Activated T-cell treated with anti-CD3 and anti-CD28 coated beads, Interleukin-2, amount 50 U/mL, for 48 hours (primary cell): ENCODE measurements at regions not wholly inside any gene's neighbourhood (a gene's known extent, or its start where the extent isn't known, plus 50 kb on each side); places are given as distances from the start of the nearest gene placed in this dataset.

Source experiments
- DNase-seq, 2 experiments: peaks; one replicate each; pipeline ENCODE4 v3.0.0-alpha.2; 2020

DNA sequence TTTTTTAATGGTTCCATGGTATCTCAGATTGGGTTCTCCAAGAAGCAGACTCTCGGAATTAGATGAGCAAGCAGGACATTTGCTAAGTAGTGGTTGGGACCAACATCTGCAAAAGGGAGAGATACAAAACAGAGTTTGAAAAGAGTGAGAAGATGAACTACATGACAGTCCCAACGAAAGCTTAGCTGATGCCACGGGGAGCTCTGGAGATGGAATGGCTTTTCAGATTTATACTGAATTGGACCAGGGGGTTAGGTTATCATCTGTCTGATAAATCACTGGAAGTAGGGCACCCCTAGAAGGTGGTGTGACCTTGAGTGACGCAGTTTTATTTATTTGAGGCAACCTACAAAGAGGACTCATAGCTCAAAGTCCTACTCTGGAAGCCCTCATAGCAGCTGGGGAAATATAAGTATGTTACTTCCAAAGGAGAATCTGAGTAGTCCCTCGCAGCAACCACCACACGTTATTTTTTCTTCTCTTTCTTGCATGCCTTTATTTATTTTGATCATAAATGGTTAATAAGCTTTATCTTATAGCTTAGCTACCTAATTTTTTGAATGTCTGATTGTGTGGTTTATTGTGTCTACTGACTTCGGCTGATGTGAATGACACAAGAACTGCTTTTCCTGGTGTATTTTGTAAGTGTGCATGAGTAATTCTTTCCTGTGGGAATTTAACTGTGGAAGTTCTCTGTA, 815.4 kb downstream of the SQOR start:
- no peak for DNase-seq

DNA sequence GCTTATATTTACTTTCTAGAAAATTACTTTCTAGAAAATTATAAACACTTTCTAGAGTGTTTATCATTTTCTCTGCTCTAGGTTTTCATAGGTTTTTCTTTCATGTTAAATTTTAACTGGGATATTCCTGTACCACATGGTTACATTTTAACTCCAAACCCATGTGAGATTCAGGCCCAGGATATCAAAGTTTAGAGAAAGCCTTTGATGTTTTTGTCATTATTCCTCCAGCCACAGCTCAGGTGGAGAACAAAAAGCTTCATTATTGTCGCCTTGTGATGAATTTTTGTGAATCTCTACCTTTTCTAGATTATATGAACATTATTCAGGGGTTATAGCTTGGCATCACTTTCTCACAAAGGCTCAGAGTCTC, 816.0 kb downstream of the SQOR start:
- no peak for DNase-seq

DNA sequence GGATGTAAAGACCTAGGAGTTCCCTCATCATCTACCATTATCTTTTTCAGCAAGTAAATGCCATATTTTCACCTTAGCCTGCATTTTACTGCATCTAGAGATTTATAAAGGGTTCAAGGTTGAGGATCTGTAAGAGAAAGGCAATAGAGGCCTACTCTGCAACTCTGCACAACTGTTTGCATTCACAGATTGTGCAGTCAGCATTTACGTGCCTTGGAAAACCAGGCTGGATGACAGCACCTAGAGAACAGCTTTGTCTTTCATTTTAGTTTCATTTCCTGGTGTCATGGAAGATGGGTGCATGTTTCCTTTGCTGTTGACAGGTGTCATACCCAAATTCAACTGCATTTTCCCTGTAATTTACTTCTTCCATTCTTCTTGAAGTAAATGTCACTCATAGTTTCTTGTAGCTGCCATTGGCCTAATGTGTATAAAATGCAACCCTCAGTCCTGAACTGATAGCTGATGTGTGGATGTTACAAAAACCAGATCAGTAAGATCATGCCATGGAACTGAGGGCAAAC, 817.5 kb downstream of the SQOR start:
- DNase-seq = no peak

DNA sequence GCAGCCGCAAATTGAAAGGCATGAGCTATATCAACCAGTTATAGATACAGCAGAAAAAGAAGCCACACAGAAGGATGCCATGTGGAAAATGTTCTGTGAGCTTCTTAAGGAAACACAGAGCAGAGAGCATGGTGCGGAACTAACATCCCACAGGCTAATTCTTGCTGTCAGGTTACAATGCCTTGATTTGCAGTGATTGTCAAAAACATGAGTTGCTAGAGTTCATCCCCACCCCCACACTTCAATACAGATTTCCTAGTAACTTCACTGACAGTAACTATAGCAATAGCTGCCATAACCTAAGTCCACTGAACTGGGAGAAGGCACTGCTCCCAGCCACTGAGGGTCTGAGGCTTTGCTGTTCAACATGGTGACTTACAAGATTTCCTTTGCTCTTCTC, 821.6 kb downstream of the SQOR start:
- DNase-seq = no peak

DNA sequence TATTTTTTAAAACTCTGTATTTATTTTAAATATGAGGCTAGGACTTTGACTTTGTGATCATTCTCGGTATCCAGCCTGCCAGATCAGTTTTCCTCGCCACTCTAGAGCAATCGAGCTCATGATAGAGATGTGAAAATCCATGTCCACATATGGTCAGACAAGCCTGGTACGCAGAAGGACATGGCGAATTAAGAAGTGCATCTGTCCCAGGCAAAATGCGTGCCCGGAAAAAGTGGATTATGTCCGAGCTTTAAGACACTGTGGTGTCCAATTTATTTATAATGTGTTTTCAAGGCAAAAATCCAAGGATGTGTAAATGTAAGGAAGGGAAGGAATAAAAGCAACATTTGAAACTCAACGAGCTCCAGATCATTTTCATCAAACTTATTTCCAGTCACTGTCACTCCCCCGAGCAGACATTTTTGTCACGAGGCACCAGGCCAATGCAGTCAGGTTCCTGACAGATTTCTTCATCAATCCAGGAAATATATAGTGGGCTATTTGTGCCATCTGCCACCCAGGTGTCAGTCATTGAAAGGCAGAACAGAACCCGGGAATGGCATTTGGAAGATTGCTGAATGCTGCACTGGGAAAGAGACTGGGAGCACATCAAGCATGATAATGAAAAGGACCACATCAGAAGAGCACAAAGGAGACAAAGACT, 825.7 kb downstream of the SQOR start:
- no peak for DNase-seq

DNA sequence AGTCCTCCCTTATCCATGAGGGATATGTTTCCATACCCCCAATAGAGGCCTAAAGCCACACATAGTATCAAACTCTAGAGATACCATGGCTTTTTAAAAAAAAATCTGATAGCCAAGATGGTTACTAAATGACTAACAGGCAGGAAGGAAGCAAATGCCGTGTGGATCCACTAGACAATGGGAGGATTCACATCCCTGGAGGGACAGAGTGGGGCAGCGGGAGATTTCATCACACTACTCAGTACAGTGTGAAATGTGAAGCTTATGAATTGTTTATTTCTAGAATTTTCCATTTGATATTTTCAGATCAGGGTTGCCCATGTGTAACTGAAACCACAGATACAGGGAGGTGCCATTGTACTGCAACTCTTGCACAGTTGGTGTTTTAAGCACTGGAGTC, 826.6 kb downstream of the SQOR start:
- DNase-seq = no peak

DNA sequence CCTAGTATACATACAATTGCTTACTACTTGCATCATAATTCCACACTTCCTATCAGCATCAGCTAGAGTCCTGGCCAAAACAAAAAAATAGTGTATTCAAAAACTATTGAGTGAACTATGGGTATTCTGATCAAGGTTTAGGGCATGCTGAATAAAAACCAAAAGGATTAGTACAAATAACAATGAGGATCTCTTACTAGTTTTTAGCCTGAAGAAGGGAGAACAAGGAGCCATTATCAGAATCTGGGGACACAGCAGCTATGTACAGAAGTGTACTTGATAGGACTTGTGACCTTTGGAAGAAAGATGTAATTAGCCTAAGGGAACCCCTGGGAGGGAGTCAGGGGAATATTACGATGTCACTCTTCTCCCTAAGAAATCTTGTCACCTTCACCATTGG, 832.2 kb downstream of the SQOR start:
- DNase-seq = no peak

DNA sequence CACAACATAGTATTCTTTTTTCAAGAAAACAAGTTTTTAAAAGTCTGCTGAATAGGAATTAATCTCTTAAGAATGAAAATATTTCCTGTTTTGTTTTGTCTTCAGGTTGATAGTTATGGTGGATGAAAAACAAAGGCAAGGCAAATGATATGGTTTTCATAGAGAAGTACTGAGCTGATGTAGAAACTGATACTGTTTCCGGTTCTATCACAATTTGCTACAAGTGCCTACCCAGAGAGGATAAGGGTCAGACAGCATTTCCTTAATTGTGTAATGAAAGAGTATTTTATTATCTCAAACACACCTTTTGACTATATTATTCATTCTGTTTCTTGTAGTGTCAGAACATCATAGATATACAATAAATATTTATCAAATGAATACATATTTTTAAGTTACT, 836.3 kb downstream of the SQOR start:
- no peak for DNase-seq

DNA sequence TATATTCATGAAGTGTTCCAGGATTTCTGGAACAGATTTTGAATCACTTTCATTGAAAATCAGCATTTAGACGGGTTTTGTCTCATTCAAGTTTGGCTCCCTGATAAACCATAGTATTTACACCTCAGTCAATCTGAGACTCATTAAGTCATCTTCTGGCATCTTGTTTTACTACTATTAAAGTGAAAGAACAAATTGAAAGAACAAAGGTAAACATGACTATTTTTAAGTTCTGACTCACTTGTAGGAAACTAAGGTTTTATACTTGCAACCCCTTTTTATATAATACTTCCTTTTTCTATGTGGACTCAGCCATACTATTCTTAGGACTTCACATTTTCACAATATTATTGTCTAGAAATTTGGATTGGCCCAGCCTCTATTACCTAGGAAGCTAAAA, 854.4 kb downstream of the SQOR start:
- DNase-seq = no peak

DNA sequence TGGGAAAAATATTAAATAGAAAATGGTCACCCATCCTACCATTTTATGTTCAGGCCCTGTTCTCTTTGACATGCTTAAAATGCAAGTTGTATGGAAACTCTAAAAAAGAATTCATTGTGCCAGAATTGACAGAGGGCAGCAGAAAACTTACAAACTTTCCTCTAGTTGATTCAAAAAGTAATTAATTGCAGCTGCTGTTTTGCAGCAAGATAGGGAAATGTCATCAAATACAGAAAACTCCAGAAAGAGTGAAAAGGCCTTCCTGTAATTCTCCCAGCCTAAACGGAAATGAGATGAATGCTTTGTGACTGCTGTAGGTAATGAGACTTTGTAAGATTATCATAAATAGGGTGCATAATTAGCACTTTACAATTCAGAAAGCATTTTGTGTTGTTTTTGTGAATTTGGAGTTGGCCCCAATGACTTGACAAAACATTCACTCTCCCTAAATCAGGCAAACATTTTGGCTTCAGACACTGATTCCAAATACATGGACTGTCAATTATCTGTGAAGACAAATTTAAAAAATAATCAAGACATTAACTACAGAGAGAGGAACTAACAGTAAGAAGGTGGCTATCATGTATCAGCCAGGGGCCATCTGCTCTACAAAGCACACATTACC, 861.8 kb downstream of the SQOR start:
- DNase-seq = no peak

DNA sequence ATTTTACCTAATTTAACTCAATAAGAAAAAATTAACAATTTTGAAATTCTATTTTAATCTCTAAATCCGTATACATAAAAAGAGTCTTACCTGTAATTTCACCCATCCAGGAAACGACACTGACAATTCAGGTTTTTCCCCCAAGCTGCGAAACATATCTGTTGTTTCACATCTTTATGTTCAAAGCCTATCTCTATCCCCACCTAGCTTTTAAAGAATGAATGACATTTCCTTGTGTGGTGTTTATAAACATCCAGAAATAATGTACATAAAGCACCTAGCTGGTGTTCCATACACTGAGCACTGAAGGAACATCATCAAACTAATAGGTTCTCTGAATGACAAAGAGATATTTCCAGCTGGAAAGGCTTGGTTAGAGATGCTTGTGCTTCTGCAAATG, 867.8 kb downstream of the SQOR start:
- no peak for DNase-seq

DNA sequence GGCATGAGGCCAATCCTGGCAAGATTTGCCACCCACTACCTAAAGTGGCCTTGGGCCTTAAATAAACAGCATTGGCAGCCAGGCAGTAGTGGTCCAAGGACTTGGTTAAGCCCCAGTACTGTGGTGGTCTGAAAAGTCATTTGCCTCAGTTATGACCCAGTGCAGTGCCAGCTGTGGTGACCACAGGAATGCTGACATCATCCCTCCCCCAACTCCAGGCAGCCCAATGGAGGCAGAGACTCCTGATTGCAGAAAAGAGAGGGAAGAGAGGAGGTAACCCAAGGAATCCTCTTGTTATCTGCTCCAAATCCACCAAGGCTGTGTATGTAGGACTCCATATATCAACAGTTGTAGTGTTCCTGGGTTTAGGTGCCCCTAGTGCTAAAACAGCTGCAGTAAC, 883.6 kb downstream of the SQOR start:
- DNase-seq = no peak

DNA sequence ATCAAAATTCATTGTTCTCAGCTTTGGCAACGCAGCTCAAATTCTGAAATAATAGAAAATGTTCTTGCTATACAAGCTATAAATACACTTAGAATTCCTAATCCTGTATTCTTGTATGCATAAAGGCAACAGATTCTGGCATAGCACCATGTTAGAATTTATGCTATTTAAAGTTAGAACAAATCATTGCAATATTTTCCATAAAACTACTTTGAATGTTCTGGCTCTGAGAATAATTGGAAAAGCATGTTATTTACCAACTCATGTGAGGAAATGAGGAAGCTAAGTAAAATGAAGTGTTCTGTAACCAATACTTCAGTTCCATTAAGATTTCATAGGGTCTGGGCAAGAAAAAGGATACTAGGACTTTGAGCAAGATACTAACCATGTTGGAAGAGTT, 888.9 kb downstream of the SQOR start:
- DNase-seq = no peak

DNA sequence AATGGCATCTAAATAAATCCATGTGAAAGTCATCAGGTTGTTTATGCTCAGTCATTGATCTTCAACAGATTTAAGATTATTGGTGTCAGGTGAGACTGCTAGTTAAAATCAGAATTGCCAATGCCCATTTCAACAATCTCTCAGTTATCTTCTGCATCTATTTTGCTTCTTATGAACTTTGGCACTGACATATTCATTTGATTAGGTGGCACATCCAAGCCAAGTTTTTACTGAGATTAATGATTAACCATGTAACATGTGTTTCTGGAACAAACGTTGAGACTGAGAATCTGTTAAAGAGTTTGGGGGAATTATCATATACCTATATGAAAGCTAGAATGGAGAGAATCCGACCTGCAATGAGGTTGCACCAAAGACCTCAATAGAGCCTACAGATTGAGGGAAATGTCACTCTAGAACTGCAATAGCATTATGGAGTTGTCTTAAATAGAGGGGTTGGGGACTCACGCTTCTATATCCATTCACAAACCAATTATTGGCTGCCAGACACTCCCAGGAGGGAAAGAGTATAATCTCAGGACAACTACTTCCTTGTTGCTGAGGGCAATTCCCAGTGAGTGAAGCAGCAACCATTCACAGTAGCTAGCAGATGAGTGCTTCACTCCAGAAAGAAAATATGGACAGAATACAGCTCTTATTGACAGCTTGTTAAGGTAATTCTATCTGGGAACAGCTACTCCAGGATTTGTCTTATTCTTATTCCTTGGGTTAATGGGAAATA, 891.3 kb downstream of the SQOR start:
- no peak for DNase-seq

DNA sequence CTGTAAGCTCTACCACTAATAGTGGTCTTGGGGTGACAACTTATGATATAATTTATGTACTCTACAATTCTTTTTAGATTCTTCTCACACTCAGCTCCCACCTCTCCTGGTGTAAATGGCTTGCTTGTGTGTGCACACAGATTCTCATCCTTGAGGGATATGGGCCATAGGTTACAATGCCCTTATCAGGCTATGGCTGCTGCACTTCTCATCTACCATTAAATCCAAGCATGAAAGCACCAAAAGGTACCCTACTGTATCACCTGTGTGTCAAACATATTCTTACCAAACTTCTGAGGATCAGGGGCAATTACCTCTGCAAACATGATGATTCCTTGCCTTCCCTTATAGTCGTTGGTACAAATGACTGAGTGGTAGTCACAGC, 891.9 kb downstream of the SQOR start:
- DNase-seq = no peak

DNA sequence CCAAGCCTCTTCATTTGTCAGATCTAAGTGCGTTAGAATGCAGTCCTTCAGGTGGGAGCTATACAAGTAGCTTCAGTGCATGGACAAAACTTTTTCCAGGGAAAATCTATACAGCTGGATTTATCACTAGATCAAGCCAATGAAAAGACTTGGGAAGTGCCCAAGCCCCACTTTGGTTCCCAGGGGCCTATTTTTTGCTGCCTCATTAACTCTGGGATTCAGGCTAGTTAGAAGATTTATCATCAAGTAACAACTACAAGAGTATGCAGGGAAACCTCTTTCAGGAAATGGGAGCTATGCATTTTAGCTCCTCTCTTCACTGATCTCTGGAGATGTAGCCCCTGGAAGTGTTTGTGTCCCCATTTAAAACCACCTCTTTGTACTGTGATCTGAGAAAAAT, 908.8 kb downstream of the SQOR start:
- DNase-seq = no peak

DNA sequence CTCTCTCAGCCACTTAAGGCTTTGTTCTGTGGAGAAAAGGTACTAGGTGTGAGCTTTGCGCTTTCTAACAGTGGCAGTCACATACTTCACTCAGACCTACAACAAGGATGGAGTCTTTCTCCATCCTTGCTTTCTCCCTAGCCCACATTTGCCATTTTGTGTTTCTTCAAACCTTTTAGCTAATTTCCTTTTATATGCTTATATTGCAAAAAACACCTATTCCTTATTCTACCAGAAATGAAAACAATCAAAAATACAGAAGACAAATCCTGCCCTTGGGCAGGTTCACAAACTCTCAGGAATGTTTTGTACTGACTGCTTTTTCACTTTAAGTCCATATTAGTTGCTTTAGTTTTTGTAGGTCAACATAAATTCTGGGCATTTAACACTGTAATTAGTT, 914.2 kb downstream of the SQOR start:
- DNase-seq = no peak

DNA sequence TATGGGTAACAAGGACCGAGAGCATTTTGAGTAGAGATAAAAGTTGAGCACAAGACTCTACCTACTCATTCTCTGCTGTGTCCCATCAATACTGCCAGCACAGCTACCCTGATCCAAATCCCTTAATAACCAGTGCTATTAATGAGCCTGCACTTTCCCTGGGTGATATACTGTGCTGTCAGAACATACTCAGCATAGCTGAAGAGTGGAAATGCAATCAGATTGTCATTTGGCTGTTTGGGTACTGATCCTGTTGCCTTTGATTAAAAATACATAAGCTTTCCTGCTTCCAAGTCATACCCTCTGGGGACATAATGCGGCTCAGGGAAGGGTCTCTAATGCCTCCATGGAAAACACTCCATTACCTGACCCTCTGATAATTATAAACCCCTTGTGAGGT, 917.5 kb downstream of the SQOR start:
- no peak for DNase-seq

DNA sequence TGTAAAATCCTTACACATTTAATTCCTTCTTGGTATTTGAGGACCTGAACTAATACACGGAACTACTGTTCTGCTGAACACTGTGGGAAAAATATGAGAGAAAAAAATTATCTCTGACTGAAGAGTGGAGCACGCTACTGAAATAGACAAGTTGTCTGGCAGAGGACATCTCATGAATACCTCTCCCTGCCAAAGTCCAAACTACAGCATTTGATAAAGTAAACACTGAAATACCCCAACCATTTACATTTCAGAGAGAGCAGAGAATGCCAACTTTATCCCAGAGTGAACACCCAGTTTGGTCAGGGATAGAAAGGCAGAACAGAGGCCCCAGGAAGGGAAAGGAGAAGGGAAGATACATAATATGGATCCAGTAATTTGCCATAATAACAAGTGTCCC, 920.7 kb downstream of the SQOR start:
- DNase-seq = no peak

DNA sequence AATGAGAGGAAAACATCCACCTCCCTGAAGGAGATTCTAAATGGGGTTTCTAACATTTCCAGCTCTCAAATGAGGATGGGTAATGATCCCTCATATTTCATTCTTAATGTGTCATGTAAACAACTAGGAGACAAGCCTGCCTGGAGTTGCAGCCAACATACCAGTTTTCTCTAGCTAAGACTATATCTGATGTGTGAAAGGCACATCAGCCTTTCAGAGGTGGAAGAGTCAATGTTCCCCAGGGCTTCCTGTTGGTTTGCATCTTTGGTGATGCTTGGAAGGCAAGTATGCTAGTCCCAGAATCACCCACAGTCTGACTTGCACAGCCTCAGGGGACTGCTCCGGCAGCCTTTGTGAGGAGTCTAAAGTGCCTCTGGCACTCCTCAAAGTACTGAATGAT, 921.2 kb downstream of the SQOR start:
- no peak for DNase-seq

DNA sequence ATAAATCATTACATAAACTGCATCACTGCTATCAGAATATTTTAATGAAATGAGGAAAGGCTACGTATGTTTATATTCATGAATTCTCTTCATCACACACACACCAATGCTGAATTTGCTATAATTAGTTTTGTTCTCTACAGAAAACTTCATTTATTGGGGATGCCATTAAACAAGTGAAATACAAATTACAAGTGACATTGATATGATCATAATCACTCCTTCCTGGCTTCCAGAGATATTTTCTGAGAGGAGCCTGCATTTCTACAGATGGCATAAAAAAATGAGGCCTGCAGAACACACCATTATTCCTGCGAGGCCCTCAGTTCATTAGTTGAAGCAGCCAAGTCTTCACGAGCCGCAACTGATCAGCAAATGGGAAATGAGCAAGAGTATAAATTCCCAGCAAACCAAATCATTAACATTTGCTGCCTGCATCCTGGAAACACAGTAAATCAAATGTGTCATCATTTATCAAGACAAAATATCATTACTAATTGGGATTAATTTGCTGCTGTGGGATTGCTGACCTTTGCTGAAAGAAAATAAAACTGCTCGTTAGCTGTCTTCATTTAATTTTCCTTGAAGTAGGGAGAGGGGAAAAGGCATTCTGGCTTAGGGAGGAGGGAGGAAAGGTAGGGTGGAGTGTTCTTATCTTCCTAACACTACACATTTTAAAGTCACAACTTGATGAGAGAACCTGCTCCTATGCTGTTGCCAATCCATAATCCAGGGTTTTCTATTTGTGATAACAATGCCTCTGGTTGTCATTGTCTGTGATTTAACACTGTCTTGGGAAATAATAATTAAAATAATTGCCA, 921.9 kb downstream of the SQOR start:
- no peak for DNase-seq

DNA sequence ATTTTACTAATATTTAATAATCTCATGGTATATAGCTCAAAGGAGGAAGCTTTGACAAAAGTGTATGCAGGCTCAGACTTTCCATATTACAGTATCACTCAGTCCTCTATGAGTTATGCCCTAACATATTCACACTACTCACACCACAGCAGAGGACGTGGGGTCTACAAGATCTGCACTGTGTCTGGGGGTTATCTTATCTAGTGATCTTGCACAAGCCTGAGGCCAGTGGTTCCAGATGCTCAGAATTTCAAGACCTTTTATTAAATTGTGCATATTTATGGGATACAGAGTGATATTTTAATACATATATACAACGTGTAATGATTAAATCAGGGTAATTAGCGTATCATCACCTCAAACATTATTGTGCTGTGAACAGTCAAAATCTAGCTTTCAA, 933.1 kb downstream of the SQOR start:
- no peak for DNase-seq

DNA sequence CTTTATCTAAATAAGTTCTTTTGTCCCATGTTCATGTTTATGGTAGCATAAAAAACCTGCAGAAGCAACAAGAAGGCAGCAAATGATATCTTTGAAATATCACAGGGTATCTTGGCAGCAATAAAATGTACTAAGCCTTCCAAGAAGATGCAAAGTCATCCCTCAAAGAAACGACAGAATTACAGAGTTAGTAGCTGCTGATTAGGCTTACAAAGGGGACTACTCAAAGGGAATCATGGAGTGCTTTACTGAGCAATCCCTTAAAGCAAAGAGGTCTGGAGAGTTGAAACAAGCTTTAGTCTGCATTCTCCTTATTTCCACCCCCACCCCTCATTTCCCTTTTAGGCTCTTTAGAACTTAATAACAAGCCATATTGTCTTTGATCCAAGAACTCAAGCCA, 935.0 kb downstream of the SQOR start:
- DNase-seq = no peak
